Stimulated activated CD8-positive, alpha-beta memory T cell treated with anti-CD3 and anti-CD28 coated beads, Interleukin-2, amount 100 ng/mL, for 48 hours (primary cell): ENCODE measurements at regions not wholly inside any gene's neighbourhood (a gene's known extent, or its start where the extent isn't known, plus 50 kb on each side); places are given as distances from the start of the nearest gene placed in this dataset.
"Not testable (repeated sequence)": the region's sequence is repeated elsewhere in the genome, so short reads cannot be mapped to it uniquely, and the experiment has no call there.

Source experiments
- DNase-seq, 2 donors: peaks; one replicate each; pipeline ENCODE4 v3.0.0-alpha.2; 2020; ENCODE audit warnings: low read depth in 2 of 2

- DNase-seq: no peak
These were observed 57.3 kb upstream of the PRSS12 start for GRCh38 chr4:118410138-118410537.

- no peak for DNase-seq
These were observed 64.5 kb upstream of the PRSS12 start for GRCh38 chr4:118417325-118417724.

GRCh38 chr4:118417800-118418199 is 65.0 kb upstream of the PRSS12 start:
- DNase-seq: not testable (repeated sequence)

- DNase-seq: not testable (repeated sequence)
These were observed 65.6 kb upstream of the PRSS12 start for GRCh38 chr4:118418396-118418795.

GRCh38 chr4:118419626-118420025 is 66.8 kb upstream of the PRSS12 start:
- DNase-seq: not testable (repeated sequence)

GRCh38 chr4:118424062-118424461 is 71.3 kb upstream of the PRSS12 start:
- peak; percentile 23 to 30 for DNase-seq

- not testable (repeated sequence) for DNase-seq
These were observed 76.1 kb upstream of the PRSS12 start for GRCh38 chr4:118428881-118429280.

- not testable (repeated sequence) for DNase-seq
These were observed 79.6 kb upstream of the PRSS12 start for GRCh38 chr4:118432359-118432758.

GRCh38 chr4:118433612-118434375 is 81.0 kb upstream of the PRSS12 start:
- DNase-seq: not testable (repeated sequence)

GRCh38 chr4:118435415-118435814 is 82.6 kb upstream of the PRSS12 start:
- DNase-seq: not testable (repeated sequence)

GRCh38 chr4:118442115-118442837 is 89.5 kb upstream of the PRSS12 start:
- not testable (repeated sequence) for DNase-seq

- not testable (repeated sequence) for DNase-seq
These were observed 94.6 kb upstream of the PRSS12 start for GRCh38 chr4:118447397-118447796.

GRCh38 chr4:118454857-118455256 is 102.1 kb upstream of the PRSS12 start:
- not testable (repeated sequence) for DNase-seq

GRCh38 chr4:118461435-118461834 is 108.6 kb upstream of the PRSS12 start:
- DNase-seq: not testable (repeated sequence)

GRCh38 chr4:118465831-118466230 is 113.0 kb upstream of the PRSS12 start:
- not testable (repeated sequence) for DNase-seq

- DNase-seq: not testable (repeated sequence)
These were observed 121.3 kb upstream of the PRSS12 start for GRCh38 chr4:118474001-118474626.

GRCh38 chr4:118474771-118475170 is 122.0 kb upstream of the PRSS12 start:
- DNase-seq: not testable (repeated sequence)

- DNase-seq: not testable (repeated sequence)
These were observed 123.1 kb upstream of the PRSS12 start for GRCh38 chr4:118475901-118476300.

- not testable (repeated sequence) for DNase-seq
These were observed 125.0 kb upstream of the PRSS12 start for GRCh38 chr4:118477826-118478225.

GRCh38 chr4:118485801-118486314 is 133.1 kb upstream of the PRSS12 start:
- DNase-seq: not testable (repeated sequence)

- not testable (repeated sequence) for DNase-seq
These were observed 140.2 kb upstream of the PRSS12 start for GRCh38 chr4:118492963-118493362.

GRCh38 chr4:118494437-118494836 is 141.6 kb upstream of the PRSS12 start:
- DNase-seq: not testable (repeated sequence)
